ENCODE measurements at regions not wholly inside any gene's neighbourhood (a gene's known extent, or its start where the extent isn't known, plus 50 kb on each side); places are given as distances from the start of the nearest gene placed in this dataset.

DNA sequence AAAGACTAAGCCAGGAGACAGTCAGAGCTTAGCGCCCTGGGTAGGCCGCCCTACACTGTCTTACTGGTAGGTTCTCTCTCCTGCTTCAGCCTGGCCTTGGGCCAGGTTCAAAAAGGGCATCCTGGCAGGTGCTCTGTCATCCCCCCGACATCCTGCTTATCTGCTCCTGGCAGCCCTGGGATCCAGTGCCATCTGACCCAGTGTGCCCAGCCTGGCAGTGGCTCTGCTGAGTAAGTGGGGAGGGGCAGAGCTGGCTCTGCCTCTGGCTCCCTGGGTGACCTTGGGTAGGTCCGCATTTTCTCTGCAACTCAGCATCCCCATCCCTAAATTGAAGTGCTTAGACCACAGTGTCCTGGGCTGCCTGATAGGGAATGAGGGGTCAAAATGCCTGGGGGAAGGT is 549.9 kb downstream of the PTPRU start:
- Histone ChIP-seq H3K27ac (no peak overlapping the region), H3K4me3 (ENCODE audit: low read depth, low read length) (no peak overlapping the region), H3K27me3 (ENCODE audit: insufficient read depth, low read depth, severe bottlenecking) (no peaks in the 10 kb centered on the region), H3K36me3 (no peaks in the 10 kb centered on the region), H3K9me3 (ENCODE audit: severe bottlenecking) (no peaks in the 10 kb centered on the region)
- DNase-seq: no peak
- TF ChIP-seq, protein P1, sequence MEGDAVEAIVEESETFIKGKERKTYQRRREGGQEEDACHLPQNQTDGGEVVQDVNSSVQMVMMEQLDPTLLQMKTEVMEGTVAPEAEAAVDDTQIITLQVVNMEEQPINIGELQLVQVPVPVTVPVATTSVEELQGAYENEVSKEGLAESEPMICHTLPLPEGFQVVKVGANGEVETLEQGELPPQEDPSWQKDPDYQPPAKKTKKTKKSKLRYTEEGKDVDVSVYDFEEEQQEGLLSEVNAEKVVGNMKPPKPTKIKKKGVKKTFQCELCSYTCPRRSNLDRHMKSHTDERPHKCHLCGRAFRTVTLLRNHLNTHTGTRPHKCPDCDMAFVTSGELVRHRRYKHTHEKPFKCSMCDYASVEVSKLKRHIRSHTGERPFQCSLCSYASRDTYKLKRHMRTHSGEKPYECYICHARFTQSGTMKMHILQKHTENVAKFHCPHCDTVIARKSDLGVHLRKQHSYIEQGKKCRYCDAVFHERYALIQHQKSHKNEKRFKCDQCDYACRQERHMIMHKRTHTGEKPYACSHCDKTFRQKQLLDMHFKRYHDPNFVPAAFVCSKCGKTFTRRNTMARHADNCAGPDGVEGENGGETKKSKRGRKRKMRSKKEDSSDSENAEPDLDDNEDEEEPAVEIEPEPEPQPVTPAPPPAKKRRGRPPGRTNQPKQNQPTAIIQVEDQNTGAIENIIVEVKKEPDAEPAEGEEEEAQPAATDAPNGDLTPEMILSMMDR (IDR thresholded peaks at IDR 0.05; ENCODE audit: low read depth, low read length): no peak

DNA sequence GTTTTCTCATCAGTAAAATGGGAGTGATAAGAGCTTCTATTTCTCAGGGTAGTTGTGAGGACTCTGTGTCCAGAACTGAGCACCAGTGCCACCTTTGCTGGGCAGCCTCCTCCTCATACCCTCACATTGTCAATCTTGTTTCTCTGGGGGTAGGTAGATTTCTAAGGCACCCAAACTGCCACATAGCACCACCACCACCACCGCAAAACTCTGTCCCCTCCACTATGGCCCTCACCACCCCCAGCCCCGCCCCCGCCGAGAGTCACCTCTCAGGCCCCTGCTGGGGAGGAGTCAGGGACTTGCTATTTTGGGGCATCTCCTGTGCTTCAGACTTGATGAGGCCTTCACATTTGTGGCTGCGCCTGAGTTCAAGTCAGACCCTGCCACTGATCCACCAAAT is 549.2 kb downstream of the PTPRU start:
- no peak for DNase-seq
- H3K27me3 ChIP-seq (ENCODE audit: insufficient read depth, low read depth, severe bottlenecking): no peaks in the 10 kb centered on the region
- TF ChIP-seq, protein P1 (IDR thresholded peaks at IDR 0.05; ENCODE audit: low read depth, low read length): no peak
- H3K4me3 ChIP-seq (ENCODE audit: low read depth, low read length): no peak overlapping the region
- H3K36me3 ChIP-seq: no peaks in the 10 kb centered on the region
- H3K27ac ChIP-seq: no peak overlapping the region
- H3K9me3 ChIP-seq (ENCODE audit: severe bottlenecking): no peaks in the 10 kb centered on the region

DNA sequence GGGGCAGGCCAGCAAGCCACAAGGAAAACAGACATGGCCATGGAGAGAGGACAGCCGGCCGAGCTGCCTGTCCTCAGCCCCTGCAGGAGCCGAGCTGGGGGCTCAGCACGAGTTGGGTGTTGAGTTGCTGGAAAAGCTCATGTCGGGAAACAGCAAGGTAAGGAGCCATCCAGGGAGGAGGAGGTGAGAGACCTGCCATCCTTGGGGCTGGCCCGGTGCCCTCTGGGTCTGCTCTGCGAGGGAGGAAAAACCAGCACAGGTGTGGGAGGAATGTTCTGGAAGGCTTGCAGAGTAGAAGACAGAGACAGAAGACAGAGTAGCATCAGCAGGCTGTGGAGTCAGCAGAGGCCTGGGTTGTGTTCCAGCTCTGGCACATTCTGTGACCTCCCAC is 548.8 kb downstream of the PTPRU start:
- TF ChIP-seq, protein P1 (IDR thresholded peaks at IDR 0.05; ENCODE audit: low read depth, low read length): no peak
- H3K27ac ChIP-seq: no peak overlapping the region
- no peaks in the 10 kb centered on the region for H3K36me3 ChIP-seq
- no peaks in the 10 kb centered on the region for H3K9me3 ChIP-seq (ENCODE audit: severe bottlenecking)
- no peak overlapping the region for H3K4me3 ChIP-seq (ENCODE audit: low read depth, low read length)
- H3K27me3 ChIP-seq (ENCODE audit: insufficient read depth, low read depth, severe bottlenecking): no peaks in the 10 kb centered on the region
- DNase-seq: no peak

DNA sequence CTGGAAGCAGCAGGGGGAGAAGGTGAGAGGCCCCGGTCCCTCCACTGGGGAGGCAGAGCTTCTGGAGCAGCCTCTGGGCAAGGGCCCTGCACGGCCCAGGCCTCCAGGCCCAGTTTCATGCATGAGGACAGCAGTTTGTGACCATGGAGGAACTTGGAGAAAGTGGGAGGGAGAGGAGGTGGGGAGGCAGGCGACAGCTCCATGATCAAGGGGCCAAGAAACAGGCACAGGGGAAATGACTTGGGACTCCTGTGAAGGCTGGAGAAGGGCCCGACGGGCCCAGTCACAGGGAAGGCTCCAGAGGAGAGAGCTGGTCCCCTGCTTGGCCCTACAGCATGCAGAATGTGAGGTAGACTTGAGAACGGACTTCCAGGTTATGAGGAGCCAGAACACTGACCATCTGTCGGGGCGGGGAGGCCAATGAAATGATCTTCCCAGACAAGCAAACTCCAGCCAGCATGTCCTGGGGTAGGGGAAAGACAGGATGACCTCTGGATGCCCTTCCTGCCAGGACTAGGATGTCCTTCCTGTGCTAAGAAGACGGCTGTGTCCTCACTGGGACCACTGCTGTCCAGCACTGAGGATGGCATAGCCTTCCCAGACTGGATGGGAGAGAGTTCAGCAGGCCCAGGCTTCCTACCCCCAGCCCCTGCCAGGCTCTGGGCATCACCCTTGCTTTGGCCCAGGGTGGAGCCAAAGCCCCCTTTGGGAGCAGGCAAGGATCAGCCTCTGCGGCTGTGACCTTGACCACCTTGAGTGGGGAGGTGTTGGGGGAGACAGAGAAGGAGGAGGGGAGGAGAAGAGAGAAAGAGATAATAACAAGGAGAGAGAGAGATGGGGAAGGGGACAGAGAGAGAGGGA is 548.2 kb downstream of the PTPRU start:
- Histone ChIP-seq H3K27me3 (ENCODE audit: insufficient read depth, low read depth, severe bottlenecking) (no peaks in the 10 kb centered on the region), H3K36me3 (no peaks in the 10 kb centered on the region)
- TF ChIP-seq, protein P1 (IDR thresholded peaks at IDR 0.05; ENCODE audit: low read depth, low read length): no peak

DNA sequence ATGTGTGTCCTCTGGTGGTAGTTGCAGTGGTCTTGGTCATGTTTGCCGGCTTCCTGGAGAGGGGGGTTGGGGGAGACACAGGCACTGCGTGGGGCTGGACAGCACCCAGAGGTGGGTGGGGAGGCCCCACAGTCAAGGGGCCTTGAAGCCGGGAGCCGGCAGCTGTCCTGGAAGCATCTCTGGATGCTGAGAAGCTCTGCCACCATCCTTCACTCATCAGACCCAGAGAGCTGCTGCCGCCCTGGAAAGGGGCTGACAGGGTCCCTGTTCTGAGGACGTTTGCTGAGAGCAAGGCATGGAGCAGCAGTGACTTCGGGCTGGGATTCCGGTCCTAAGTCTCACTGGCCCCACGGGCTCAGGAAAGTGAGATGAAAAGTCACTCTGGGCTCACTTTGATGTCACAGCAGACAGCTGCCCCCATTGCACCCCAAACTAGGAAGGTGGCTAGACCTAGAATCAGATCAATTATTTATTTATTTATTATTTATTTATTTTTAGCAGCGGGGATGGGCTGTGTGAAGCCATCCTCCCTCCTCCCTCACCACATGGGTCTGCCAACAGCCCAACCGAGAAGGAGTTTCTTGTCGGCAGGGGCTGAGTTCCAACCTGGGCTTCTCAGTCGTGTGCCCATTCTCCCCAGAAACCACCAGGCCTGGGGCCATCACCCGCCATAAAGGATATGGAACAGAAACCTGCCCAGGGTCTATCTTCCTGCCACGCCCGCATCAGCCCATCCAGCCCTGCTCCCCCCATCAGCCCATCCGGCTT is 547.4 kb downstream of the PTPRU start:
- Histone ChIP-seq H3K27me3 (ENCODE audit: insufficient read depth, low read depth, severe bottlenecking) (no peaks in the 10 kb centered on the region), H3K4me3 (ENCODE audit: low read depth, low read length) (no peak overlapping the region), H3K27ac (no peak overlapping the region), H3K36me3 (no peaks in the 10 kb centered on the region), H3K9me3 (ENCODE audit: severe bottlenecking) (no peaks in the 10 kb centered on the region)
- TF ChIP-seq, protein P1 (IDR thresholded peaks at IDR 0.05; ENCODE audit: low read depth, low read length): no peak
- no peak for DNase-seq

More for the DNA sequence above, 548.2 kb downstream of the PTPRU start:
- no peaks in the 10 kb centered on the region for H3K9me3 ChIP-seq (ENCODE audit: severe bottlenecking)
- H3K4me3 ChIP-seq (ENCODE audit: low read depth, low read length): no peak overlapping the region
- no peak overlapping the region for H3K27ac ChIP-seq
- no peak for DNase-seq
